A549 (cell line): ENCODE measurements at regions not wholly inside any gene's neighbourhood (a gene's known extent, or its start where the extent isn't known, plus 50 kb on each side); places are given as distances from the start of the nearest gene placed in this dataset.

Experiments
- ATAC-seq, 2 experiments: fragments of 200-7000 bp in 1 of 2; fragments of >200 bp in 1 of 2; cut with Nextera tagmentation in 1 of 2; cut with Tn5 transposase in 1 of 2; 3 replicates each; pipeline versions ENCODE4 v1.8.0 to v1.9.1; 2018 to 2020; ENCODE audit warnings: mild to moderate bottlenecking in 1 of 2, moderate library complexity in 1 of 2
- CTCF ChIA-PET: fragments of 300-600 bp; sonication (Branson Sonifier 250); formaldehyde crosslinking; extraction: SDS; loops from one replicate; lab custom pipeline; 2021; ENCODE audit warnings: antibody characterized with exemption, inconsistent platforms; lab: Yijun Ruan, JAX
- POLR2A ChIA-PET: fragments of 350-600 bp; formaldehyde crosslinking; extraction: SDS; loops from one replicate; lab custom pipeline; 2021; ENCODE audit warnings: antibody characterized with exemption, inconsistent platforms; lab: Yijun Ruan, JAX
- DNase-seq, 2 experiments: peaks; one replicate each; pipeline versions ENCODE4 v3.0.0 to v3.0.0-alpha.2; 2011 to 2016; ENCODE audit warnings: low read depth in 1 of 2, low spot score in 1 of 2
- FAIRE-seq: peaks from 2 replicates; lab custom pipeline; 2011; peaks lifted over from hg19 to GRCh38; lab: Jason Lieb, UNC
- H3K27ac ChIP-seq, 2 experiments: fragments of >200 bp; sonication (Bioruptor Twin); formaldehyde crosslinking; 3 replicates each; pipeline ENCODE4 v1.5.1; 2016 to 2017
- H3K4me1 ChIP-seq: fragments of >200 bp; sonication (Bioruptor Twin); formaldehyde crosslinking; 3 replicates; pipeline ENCODE4 v1.6.1; 2016
- H3K4me2 ChIP-seq: fragments of >200 bp; sonication (Bioruptor Twin); formaldehyde crosslinking; 3 replicates; pipeline ENCODE4 v1.6.1; 2016
- H3K4me3 ChIP-seq: fragments of >200 bp; sonication (Bioruptor Twin); formaldehyde crosslinking; 3 replicates; pipeline ENCODE4 v1.5.1; 2016
- H3K9me3 ChIP-seq: fragments of >200 bp; sonication (Bioruptor Twin); formaldehyde crosslinking; 3 replicates; pipeline ENCODE4 v1.6.1; 2016
- BHLHE40 ChIP-seq: IDR thresholded peaks from 2 replicates; pipeline ENCODE4 v1.6.1; 2012; ENCODE audit warnings: low read depth, low read length, inconsistent platforms
- CBX2 ChIP-seq: fragments of 200-600 bp; sonication (generic); IDR thresholded peaks from 2 replicates; pipeline ENCODE4 v1.6.1; 2016; ENCODE audit warnings: low read depth, mild to moderate bottlenecking, borderline replicate concordance
- CHD4 ChIP-seq: fragments of 200-600 bp; sonication (generic); IDR thresholded peaks from 2 replicates; pipeline ENCODE4 v1.6.1; 2016; ENCODE audit warnings: antibody characterized with exemption, mild to moderate bottlenecking, borderline replicate concordance
- EHF ChIP-seq: fragments of 250-450 bp; sonication (Bioruptor Pico); IDR thresholded peaks from 2 replicates; pipeline ENCODE4 v1.5.0; 2020; ENCODE audit warnings: mild to moderate bottlenecking
- EHMT2 ChIP-seq: fragments of 200-600 bp; sonication (generic); IDR thresholded peaks from 2 replicates; pipeline ENCODE4 v1.6.1; 2016; ENCODE audit warnings: antibody characterized with exemption, low read depth, mild to moderate bottlenecking, moderate library complexity
- EP300 ChIP-seq, 2 experiments: fragments of >200 bp; sonication (Bioruptor Twin); formaldehyde crosslinking; IDR thresholded peaks; 2 replicates in 1 of 2; 3 replicates in 1 of 2; pipeline ENCODE4 v1.6.1; 2016 to 2017
- FOSL2 ChIP-seq, 2 experiments: fragments of 450-650 bp in 1 of 2; fragments of >200 bp in 1 of 2; sonication (Bioruptor Twin) in 1 of 2; formaldehyde crosslinking; IDR thresholded peaks; 2 replicates each; pipeline versions ENCODE4 v1.5.0 to v1.6.1; 2016 to 2020; ENCODE audit warnings: mild to moderate bottlenecking in 1 of 2, moderate library complexity in 1 of 2
- FOXS1 ChIP-seq: fragments of 250-450 bp; sonication (Bioruptor Pico); IDR thresholded peaks from 2 replicates; pipeline ENCODE4 v1.5.0; 2020; ENCODE audit warnings: mild to moderate bottlenecking, moderate library complexity
- HEYL ChIP-seq: fragments of 250-450 bp; sonication (Bioruptor Pico); IDR thresholded peaks from 2 replicates; pipeline ENCODE4 v1.8.0; 2021; ENCODE audit warnings: mild to moderate bottlenecking, moderate library complexity
- JUN ChIP-seq, 2 experiments: fragments of >200 bp; sonication (Bioruptor Twin); formaldehyde crosslinking; IDR thresholded peaks; 2 replicates in 1 of 2; 3 replicates in 1 of 2; pipeline ENCODE4 v1.6.1; 2016 to 2017
- KDM5A ChIP-seq: fragments of 200-600 bp; sonication (generic); IDR thresholded peaks from 2 replicates; pipeline ENCODE4 v1.6.1; 2016; ENCODE audit warnings: antibody characterized with exemption, mild to moderate bottlenecking
- MAFK ChIP-seq: fragments of 450-650 bp; IDR thresholded peaks from 2 replicates; pipeline ENCODE4 v1.6.1; 2014; ENCODE audit not compliant: partially characterized antibody
- NPAS2 ChIP-seq: fragments of 250-450 bp; sonication (Bioruptor Pico); IDR thresholded peaks from 2 replicates; pipeline ENCODE4 v1.8.0; 2022; ENCODE audit warnings: mild to moderate bottlenecking, moderate library complexity, borderline replicate concordance
- NR3C1 ChIP-seq: fragments of >200 bp; sonication (Bioruptor Twin); formaldehyde crosslinking; IDR thresholded peaks from 3 replicates; pipeline ENCODE4 v1.6.1; 2017
- PHF8 ChIP-seq: fragments of 200-600 bp; sonication (generic); IDR thresholded peaks from 2 replicates; pipeline ENCODE4 v1.6.1; 2016; ENCODE audit warnings: low read depth, mild to moderate bottlenecking, antibody characterized with exemption, moderate library complexity, borderline replicate concordance
- POLR2A ChIP-seq: IDR thresholded peaks from 2 replicates; pipeline ENCODE4 v1.6.1; 2012; ENCODE audit warnings: mild to moderate bottlenecking, low read length
- RAD21 ChIP-seq, 2 experiments: fragments of >200 bp in 1 of 2; sonication (Bioruptor Twin) in 1 of 2; formaldehyde crosslinking in 1 of 2; IDR thresholded peaks in 1 of 2; conservative IDR thresholded peaks in 1 of 2; 2 replicates in 1 of 2; 3 replicates in 1 of 2; pipeline ENCODE4 v1.6.1; 2012 to 2018; ENCODE audit warnings: inconsistent platforms in 1 of 2
- RNF2 ChIP-seq: fragments of 200-600 bp; sonication (generic); IDR thresholded peaks from 2 replicates; pipeline ENCODE4 v1.6.1; 2016; ENCODE audit warnings: low read depth, mild to moderate bottlenecking, antibody characterized with exemption, moderate library complexity, borderline replicate concordance
- SMC3 ChIP-seq: fragments of >200 bp; sonication (Bioruptor Twin); formaldehyde crosslinking; IDR thresholded peaks from 3 replicates; pipeline ENCODE4 v1.6.1; 2018; ENCODE audit warnings: inconsistent platforms
- TFCP2L1 ChIP-seq: fragments of 250-450 bp; sonication (Bioruptor Pico); IDR thresholded peaks from 2 replicates; pipeline ENCODE4 v1.5.0; 2021; ENCODE audit warnings: mild to moderate bottlenecking
- TP53 ChIP-seq: fragments of 250-450 bp; sonication (Bioruptor Pico); IDR thresholded peaks from 2 replicates; pipeline ENCODE4 v1.5.0; 2021; ENCODE audit warnings: mild to moderate bottlenecking, moderate library complexity
- ZFP36 ChIP-seq: fragments of 450-650 bp; IDR thresholded peaks from 2 replicates; pipeline ENCODE4 v1.6.1; 2014; ENCODE audit warnings: borderline replicate concordance; ENCODE audit not compliant: partially characterized antibody
- ZNF302 ChIP-seq: fragments of 250-450 bp; sonication (Bioruptor Pico); IDR thresholded peaks from 2 replicates; pipeline ENCODE4 v1.9.0; 2021; ENCODE audit warnings: inconsistent platforms, mild to moderate bottlenecking, moderate library complexity
- WGBS: methylation state at CpG from one replicate; pipeline ENCODE4 v1.1.6; 2017; ENCODE audit errors: missing lambda C conversion rate; 5-methylcytosine and 5-hydroxymethylcytosine counted together
- TF ChIP-seq, protein P1 (sequence below): IDR thresholded peaks from 2 replicates; pipeline ENCODE4 v1.6.1; 2012
- TF ChIP-seq, protein P2 (sequence below): fragments of 250-450 bp; sonication (Bioruptor Pico); IDR thresholded peaks from 2 replicates; pipeline ENCODE4 v1.5.0; 2021; ENCODE audit warnings: mild to moderate bottlenecking, moderate library complexity, borderline replicate concordance
- TF ChIP-seq, protein P3 (sequence below): fragments of >200 bp; sonication (Bioruptor Twin); formaldehyde crosslinking; IDR thresholded peaks from 3 replicates; pipeline ENCODE4 v1.6.1; 2016

DNA sequence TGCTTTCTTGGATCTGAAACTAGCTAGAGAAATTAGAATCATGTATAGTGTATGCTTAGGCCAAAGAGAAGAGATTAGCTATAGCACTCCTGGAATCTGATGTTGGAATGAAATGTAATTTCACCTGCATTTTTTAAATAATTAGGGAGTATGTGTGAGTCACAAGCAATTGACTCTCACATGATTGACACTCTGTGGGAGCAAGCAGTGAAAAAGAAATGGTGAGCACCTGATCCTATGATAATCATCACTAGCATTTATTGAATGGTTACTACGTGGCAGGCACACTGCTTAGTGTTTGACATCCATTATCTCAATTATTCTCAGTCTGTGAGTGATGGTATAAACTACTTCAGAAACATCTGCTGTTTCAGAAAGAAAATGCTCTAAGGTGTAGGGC, 176.6 kb downstream of the NRIP1 start:
- ATAC-seq, result no peak
- TF ChIP-seq, protein P1, sequence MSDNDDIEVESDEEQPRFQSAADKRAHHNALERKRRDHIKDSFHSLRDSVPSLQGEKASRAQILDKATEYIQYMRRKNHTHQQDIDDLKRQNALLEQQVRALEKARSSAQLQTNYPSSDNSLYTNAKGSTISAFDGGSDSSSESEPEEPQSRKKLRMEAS, result no peak
- TF ChIP-seq, protein P2, sequence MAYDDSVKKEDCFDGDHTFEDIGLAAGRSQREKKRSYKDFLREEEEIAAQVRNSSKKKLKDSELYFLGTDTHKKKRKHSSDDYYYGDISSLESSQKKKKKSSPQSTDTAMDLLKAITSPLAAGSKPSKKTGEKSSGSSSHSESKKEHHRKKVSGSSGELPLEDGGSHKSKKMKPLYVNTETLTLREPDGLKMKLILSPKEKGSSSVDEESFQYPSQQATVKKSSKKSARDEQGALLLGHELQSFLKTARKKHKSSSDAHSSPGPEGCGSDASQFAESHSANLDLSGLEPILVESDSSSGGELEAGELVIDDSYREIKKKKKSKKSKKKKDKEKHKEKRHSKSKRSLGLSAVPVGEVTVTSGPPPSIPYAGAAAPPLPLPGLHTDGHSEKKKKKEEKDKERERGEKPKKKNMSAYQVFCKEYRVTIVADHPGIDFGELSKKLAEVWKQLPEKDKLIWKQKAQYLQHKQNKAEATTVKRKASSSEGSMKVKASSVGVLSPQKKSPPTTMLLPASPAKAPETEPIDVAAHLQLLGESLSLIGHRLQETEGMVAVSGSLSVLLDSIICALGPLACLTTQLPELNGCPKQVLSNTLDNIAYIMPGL (CRISPR knock-in tag), result no peak
- TF ChIP-seq SMC3 (no peak), TFCP2L1 (CRISPR knock-in tag) (no peak), BHLHE40 (no peak), NPAS2 (CRISPR knock-in tag) (no peak), RAD21 (conservative IDR thresholded peaks at IDR 0.05 in 1 of 2, IDR thresholded peaks at IDR 0.05 in 1 of 2) (no peak), HEYL (CRISPR knock-in tag) (no peak), PHF8 (no peak), TP53 (no peak)
- FAIRE-seq, result no peak
- H3K27ac ChIP-seq, result peak overlapping the region; percentile 7 to 58; a peak in 2 of 6 replicates
- CTCF ChIA-PET, result no interaction called here
- H3K9me3 ChIP-seq, result no peaks in the 10 kb centered on the region
- peak overlapping the region; percentile 26; the same call in 1 of the 3 replicates for H3K4me2 ChIP-seq
- no peak overlapping the region for H3K4me3 ChIP-seq
- POLR2A ChIA-PET, result no interaction called here
- peaks cover 26% of the 10 kb centered on the region for H3K4me1 ChIP-seq
- DNase-seq, result no peak
- 89% methylated on average over 1 of the region's 1 CpG for WGBS

DNA sequence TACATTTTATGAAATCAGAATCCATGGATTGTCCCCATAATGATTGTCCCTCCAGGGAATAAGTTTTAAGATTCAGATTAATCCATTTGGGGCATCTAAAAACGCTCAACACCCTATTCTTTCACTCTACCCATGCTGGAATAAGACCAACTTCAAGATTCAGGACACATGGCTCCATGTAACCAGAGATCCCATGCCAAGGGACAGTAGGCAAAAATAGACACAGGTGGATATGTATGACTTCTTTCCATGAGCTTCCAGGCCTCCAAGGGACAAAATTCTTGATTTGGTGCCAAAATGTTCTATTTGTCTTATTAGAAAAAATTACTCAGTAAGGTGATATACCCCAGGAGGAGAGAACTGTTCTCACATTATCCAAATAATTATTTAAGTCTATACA, 178.8 kb downstream of the NRIP1 start:
- no peak for DNase-seq
- CTCF ChIA-PET, result interaction anchor here (0.8 kb wide), 1 partner anchor 22 kb away, joined by 3 read pairs; no protein-coding TSS in a partner anchor
- no peak for FAIRE-seq
- peaks cover 30% of the 10 kb centered on the region for H3K4me1 ChIP-seq
- WGBS, result 71% methylated on average over 1 of the region's 1 CpG
- no peak overlapping the region for H3K4me3 ChIP-seq
- H3K9me3 ChIP-seq, result no peaks in the 10 kb centered on the region
- no peak overlapping the region for H3K4me2 ChIP-seq
- ATAC-seq, result no peak
- no peak overlapping the region for H3K27ac ChIP-seq
- TF ChIP-seq CBX2 (no peak), NR3C1 (no peak), JUN (IDR thresholded peaks at IDR 0.05) (no peak), EHF (CRISPR knock-in tag) (no peak), KDM5A (no peak), FOXS1 (CRISPR knock-in tag) (no peak), CHD4 (no peak), ZNF302 (CRISPR knock-in tag) (no peak), MAFK (no peak), RNF2 (no peak), FOSL2 (IDR thresholded peaks at IDR 0.05) (no peak), FOSL2 (CRISPR knock-in tag; IDR thresholded peaks at IDR 0.05) (no peak), ZFP36 (no peak), POLR2A (no peak), EHMT2 (no peak), EP300 (IDR thresholded peaks at IDR 0.05) (no peak)
- TF ChIP-seq, protein P3, sequence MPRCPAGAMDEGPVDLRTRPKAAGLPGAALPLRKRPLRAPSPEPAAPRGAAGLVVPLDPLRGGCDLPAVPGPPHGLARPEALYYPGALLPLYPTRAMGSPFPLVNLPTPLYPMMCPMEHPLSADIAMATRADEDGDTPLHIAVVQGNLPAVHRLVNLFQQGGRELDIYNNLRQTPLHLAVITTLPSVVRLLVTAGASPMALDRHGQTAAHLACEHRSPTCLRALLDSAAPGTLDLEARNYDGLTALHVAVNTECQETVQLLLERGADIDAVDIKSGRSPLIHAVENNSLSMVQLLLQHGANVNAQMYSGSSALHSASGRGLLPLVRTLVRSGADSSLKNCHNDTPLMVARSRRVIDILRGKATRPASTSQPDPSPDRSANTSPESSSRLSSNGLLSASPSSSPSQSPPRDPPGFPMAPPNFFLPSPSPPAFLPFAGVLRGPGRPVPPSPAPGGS, result no peak
- POLR2A ChIA-PET, result no interaction called here
